OCI-LY1 (cell line): ENCODE measurements at regions not wholly inside any gene's neighbourhood (a gene's known extent, or its start where the extent isn't known, plus 50 kb on each side); places are given as distances from the start of the nearest gene placed in this dataset.
"Not testable (repeated sequence)": the region's sequence is repeated elsewhere in the genome, so short reads cannot be mapped to it uniquely, and the experiment has no call there.

Experiments
- H2AFZ ChIP-seq: fragments of 200-600 bp; sonication (generic), shearing (Covaris generic); 2 replicates; pipeline ENCODE4 v1.6.0; 2014; ENCODE audit warnings: antibody characterized with exemption, mild to moderate bottlenecking, low read length
- H3F3A ChIP-seq: fragments of 200-600 bp; sonication (generic), shearing (Covaris generic); 2 replicates; pipeline ENCODE4 v1.6.0; 2014; ENCODE audit warnings: mild to moderate bottlenecking, antibody characterized with exemption, low read length, moderate library complexity; ENCODE audit not compliant: insufficient read depth
- H3K27ac ChIP-seq: fragments of 200-600 bp; sonication (generic); 2 replicates; pipeline ENCODE4 v1.5.1; 2014; ENCODE audit warnings: low read length, mixed run types, mild to moderate bottlenecking, low read depth; ENCODE audit not compliant: poor library complexity, severe bottlenecking
- H3K27me3 ChIP-seq: fragments of 200-600 bp; sonication (generic); 2 replicates; pipeline ENCODE4 v1.6.0; 2014; ENCODE audit warnings: antibody characterized with exemption, mild to moderate bottlenecking, low read length, moderate library complexity; ENCODE audit not compliant: insufficient read depth
- H3K36me3 ChIP-seq: fragments of 200-600 bp; sonication (generic); 2 replicates; pipeline ENCODE4 v1.6.1; 2014; ENCODE audit warnings: mild to moderate bottlenecking, antibody characterized with exemption, low read length, moderate library complexity, mixed read lengths; ENCODE audit not compliant: insufficient read depth
- H3K4me1 ChIP-seq: fragments of 200-600 bp; sonication (generic); 2 replicates; pipeline ENCODE4 v1.5.1; 2014; ENCODE audit warnings: mild to moderate bottlenecking, low read length, moderate library complexity; ENCODE audit not compliant: insufficient read depth, severe bottlenecking
- H3K4me2 ChIP-seq: fragments of 200-600 bp; sonication (generic), shearing (Covaris generic); 2 replicates; pipeline ENCODE4 v1.6.1; 2014; ENCODE audit warnings: low read length
- H3K4me3 ChIP-seq: fragments of 200-600 bp; sonication (generic); 2 replicates; pipeline ENCODE4 v1.5.1; 2014; ENCODE audit warnings: low read length, low read depth, mild to moderate bottlenecking, mixed read lengths; ENCODE audit not compliant: poor library complexity, severe bottlenecking
- H3K79me2 ChIP-seq: fragments of 200-600 bp; shearing (Covaris generic); 2 replicates; pipeline ENCODE4 v1.6.1; 2016; ENCODE audit warnings: mixed run types, low read length, mixed read lengths; ENCODE audit not compliant: insufficient read depth
- H3K9ac ChIP-seq: fragments of 200-600 bp; sonication (generic), shearing (Covaris generic); 2 replicates; pipeline ENCODE4 v1.6.1; 2014; ENCODE audit warnings: mild to moderate bottlenecking, low read length, mixed read lengths
- H3K9me2 ChIP-seq: fragments of 200-600 bp; sonication (generic), shearing (Covaris generic); 2 replicates; pipeline ENCODE4 v1.6.1; 2014; ENCODE audit warnings: low read depth, mild to moderate bottlenecking, low read length, mixed read lengths
- H3K9me3 ChIP-seq: fragments of 200-600 bp; shearing (Covaris generic); 2 replicates; pipeline ENCODE4 v1.6.1; 2014; ENCODE audit warnings: low read length, mixed read lengths
- H4K20me1 ChIP-seq: fragments of 200-600 bp; sonication (generic), shearing (Covaris generic); 2 replicates; pipeline ENCODE4 v1.6.0; 2016; ENCODE audit warnings: mild to moderate bottlenecking, low read length; ENCODE audit not compliant: insufficient read depth
- EZH2 ChIP-seq: fragments of 200-600 bp; sonication (generic), shearing (Covaris generic); IDR thresholded peaks from 2 replicates; pipeline ENCODE4 v1.8.0; 2017; ENCODE audit warnings: borderline replicate concordance, mixed run types, mild to moderate bottlenecking, antibody characterized with exemption, low read length, moderate library complexity, mixed read lengths
- TF ChIP-seq, protein P1 (sequence below): fragments of 200-600 bp; sonication (generic), shearing (Covaris generic); IDR thresholded peaks from 2 replicates; pipeline ENCODE4 v1.5.1; 2017; ENCODE audit warnings: mild to moderate bottlenecking, antibody characterized with exemption, low read length, moderate library complexity, mixed read lengths

DNA sequence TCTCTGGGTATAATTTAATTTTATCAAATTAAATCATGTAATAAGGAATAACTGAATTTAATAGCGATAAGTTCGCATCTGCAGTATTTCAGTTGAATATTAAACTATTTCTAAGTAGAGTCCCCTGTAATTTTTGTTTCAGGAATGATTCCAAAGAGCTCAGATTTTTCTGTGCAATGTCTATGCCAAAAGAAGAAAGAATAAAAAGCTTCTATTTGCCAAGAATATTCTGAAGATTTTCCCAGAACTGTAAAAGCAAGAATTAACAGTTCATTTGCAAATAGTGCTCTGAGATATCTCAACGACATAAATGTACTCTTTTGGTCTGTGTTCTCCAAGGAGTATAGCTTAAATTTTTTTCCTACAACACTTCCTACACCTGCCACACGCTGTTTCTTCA is 1242.8 kb upstream of the DIAPH2 start:
- no peaks in the 10 kb centered on the region for H3K27me3 ChIP-seq
- H4K20me1 ChIP-seq = no peaks in the 10 kb centered on the region
- no peak overlapping the region for H3K9ac ChIP-seq
- no peaks in the 10 kb centered on the region for H3F3A ChIP-seq
- no peak overlapping the region for H3K27ac ChIP-seq
- no peak for TF ChIP-seq EZH2
- TF ChIP-seq, protein P1, sequence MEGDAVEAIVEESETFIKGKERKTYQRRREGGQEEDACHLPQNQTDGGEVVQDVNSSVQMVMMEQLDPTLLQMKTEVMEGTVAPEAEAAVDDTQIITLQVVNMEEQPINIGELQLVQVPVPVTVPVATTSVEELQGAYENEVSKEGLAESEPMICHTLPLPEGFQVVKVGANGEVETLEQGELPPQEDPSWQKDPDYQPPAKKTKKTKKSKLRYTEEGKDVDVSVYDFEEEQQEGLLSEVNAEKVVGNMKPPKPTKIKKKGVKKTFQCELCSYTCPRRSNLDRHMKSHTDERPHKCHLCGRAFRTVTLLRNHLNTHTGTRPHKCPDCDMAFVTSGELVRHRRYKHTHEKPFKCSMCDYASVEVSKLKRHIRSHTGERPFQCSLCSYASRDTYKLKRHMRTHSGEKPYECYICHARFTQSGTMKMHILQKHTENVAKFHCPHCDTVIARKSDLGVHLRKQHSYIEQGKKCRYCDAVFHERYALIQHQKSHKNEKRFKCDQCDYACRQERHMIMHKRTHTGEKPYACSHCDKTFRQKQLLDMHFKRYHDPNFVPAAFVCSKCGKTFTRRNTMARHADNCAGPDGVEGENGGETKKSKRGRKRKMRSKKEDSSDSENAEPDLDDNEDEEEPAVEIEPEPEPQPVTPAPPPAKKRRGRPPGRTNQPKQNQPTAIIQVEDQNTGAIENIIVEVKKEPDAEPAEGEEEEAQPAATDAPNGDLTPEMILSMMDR = no peak
- H3K36me3 ChIP-seq = no peaks in the 10 kb centered on the region
- no peaks in the 10 kb centered on the region for H3K4me1 ChIP-seq
- H3K79me2 ChIP-seq = no peaks in the 10 kb centered on the region
- no peak overlapping the region for H3K4me3 ChIP-seq
- no peak overlapping the region for H3K4me2 ChIP-seq
- no peaks in the 10 kb centered on the region for H3K9me3 ChIP-seq
- H3K9me2 ChIP-seq = no peaks in the 10 kb centered on the region
- H2AFZ ChIP-seq = no peak overlapping the region

DNA sequence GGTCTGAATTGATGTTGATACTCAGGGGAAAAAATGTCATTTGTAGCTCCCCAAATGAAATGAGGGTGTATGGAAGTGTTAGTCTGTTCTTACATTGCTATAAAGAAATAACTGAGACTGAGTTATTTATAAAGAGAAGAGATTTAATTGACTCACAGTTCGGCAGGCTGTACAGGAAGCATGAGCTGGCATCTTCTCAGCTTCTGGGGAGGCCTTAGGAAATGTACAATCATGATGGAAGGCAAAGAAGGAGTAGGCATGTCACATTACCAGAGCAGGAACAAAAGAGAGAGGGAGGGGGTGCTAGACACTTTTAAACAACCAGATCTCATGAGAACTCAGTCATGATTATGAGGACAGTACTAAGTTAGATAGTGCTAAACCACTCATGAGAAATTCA is 1199.9 kb upstream of the DIAPH2 start:
- no peak overlapping the region for H3K4me3 ChIP-seq
- TF ChIP-seq, protein P1 = no peak
- no peak for TF ChIP-seq EZH2
- no peaks in the 10 kb centered on the region for H4K20me1 ChIP-seq
- no peaks in the 10 kb centered on the region for H3K9me2 ChIP-seq
- no peaks in the 10 kb centered on the region for H3K27me3 ChIP-seq
- no peak overlapping the region for H3K4me2 ChIP-seq
- no peaks in the 10 kb centered on the region for H3F3A ChIP-seq
- H3K4me1 ChIP-seq = no peaks in the 10 kb centered on the region
- H3K9ac ChIP-seq = no peak overlapping the region
- H3K79me2 ChIP-seq = no peaks in the 10 kb centered on the region
- no peaks in the 10 kb centered on the region for H3K9me3 ChIP-seq
- no peaks in the 10 kb centered on the region for H3K36me3 ChIP-seq
- H3K27ac ChIP-seq = no peak overlapping the region
- H2AFZ ChIP-seq = no peak overlapping the region

DNA sequence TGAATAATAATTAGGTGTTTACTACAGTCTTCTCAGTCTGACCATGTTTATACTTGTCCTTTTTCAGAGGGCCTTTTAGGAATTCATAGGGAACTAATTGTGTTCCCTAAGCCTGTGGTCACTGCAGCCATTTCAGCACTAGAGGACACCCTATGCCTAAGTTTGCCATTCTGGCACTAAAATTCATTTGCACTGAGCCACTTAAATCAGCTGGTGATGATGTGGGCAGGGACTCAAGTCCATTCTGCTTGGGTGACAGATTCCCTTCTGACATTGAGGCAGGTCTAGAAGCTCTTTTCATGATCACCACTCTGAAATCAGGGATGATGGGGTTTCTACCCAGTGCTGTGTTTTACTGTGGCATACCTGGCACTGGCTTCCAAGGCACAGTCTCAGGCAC is 1178.9 kb upstream of the DIAPH2 start:
- Histone ChIP-seq H3K79me2 (no peaks in the 10 kb centered on the region), H3K36me3 (no peaks in the 10 kb centered on the region), H2AFZ (no peak overlapping the region), H3K4me2 (no peak overlapping the region), H3K27ac (no peak overlapping the region), H4K20me1 (no peaks in the 10 kb centered on the region), H3K4me1 (no peaks in the 10 kb centered on the region), H3K9ac (no peak overlapping the region), H3K9me2 (no peaks in the 10 kb centered on the region), H3K27me3 (no peaks in the 10 kb centered on the region), H3K4me3 (no peak overlapping the region), H3K9me3 (no peaks in the 10 kb centered on the region), H3F3A (no peaks in the 10 kb centered on the region)
- TF ChIP-seq EZH2 = no peak

DNA sequence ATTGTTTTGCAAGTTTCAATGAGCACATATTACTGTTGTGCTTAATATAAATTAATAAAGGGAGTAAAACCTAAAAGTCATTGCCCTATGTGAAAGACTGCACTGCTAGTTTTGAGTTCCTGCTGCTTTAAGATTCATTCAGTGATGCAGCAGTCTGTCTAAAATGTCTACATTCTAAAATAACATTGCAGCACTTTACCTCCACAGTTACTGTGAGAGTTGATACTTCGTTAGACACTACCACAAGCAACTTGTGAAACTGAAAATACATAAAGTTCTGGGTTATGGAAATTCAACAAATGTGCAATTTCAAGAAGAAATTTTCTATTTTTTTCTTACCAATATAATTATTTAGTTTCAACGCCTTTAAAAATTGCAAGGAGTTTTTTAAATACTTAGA is 1175.2 kb upstream of the DIAPH2 start:
- Histone ChIP-seq H3K9me2 (no peaks in the 10 kb centered on the region), H3K36me3 (no peaks in the 10 kb centered on the region), H2AFZ (no peak overlapping the region), H4K20me1 (no peaks in the 10 kb centered on the region), H3K4me1 (no peaks in the 10 kb centered on the region), H3K79me2 (no peaks in the 10 kb centered on the region), H3K27ac (no peak overlapping the region), H3F3A (no peaks in the 10 kb centered on the region), H3K9ac (no peak overlapping the region), H3K27me3 (no peaks in the 10 kb centered on the region), H3K4me2 (no peak overlapping the region), H3K4me3 (no peak overlapping the region), H3K9me3 (no peaks in the 10 kb centered on the region)
- TF ChIP-seq, protein P1 = no peak
- TF ChIP-seq EZH2 = no peak

DNA sequence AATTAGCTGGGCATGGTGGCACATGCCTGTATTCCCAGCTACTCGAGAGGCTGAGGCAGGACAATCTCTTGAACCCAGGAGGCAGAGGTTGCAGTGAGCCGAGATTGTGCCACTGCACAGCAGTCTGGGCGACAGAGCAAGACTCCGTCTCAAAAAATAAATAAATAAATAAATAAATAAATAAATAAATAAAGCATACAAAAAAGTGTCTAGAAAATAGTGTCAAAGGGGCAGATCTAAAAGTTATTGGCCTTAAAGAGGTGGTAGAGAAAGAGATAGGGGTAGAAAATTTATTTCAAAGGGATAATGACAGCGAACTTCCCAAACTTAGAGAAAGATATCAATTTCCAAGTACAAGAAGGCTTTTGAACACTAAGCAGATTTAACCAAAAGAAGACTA is 1160.6 kb upstream of the DIAPH2 start:
- H4K20me1 ChIP-seq, H3K9me3 ChIP-seq, H3K9me2 ChIP-seq, H3F3A ChIP-seq, H3K9ac ChIP-seq, H3K4me1 ChIP-seq, H3K4me3 ChIP-seq, H2AFZ ChIP-seq, H3K4me2 ChIP-seq, H3K27ac ChIP-seq, H3K27me3 ChIP-seq, H3K79me2 ChIP-seq, H3K36me3 ChIP-seq: not testable (repeated sequence)
